Fibroblast of skin of right quadriceps (primary cell): ENCODE measurements at regions not wholly inside any gene's neighbourhood (a gene's known extent, or its start where the extent isn't known, plus 50 kb on each side); places are given as distances from the start of the nearest gene placed in this dataset.

Source experiments
- DNase-seq: peaks from one replicate; pipeline ENCODE4 v3.0.0-alpha.2; 2013

GRCh38 chr4:145345401-145345800 lies 136.3 kb upstream of the SMAD1 start:
- peak; percentile 46 for DNase-seq

- DNase-seq, result no peak
These were observed 140.3 kb upstream of the SMAD1 start for GRCh38 chr4:145341381-145341780.

- no peak for DNase-seq
These were observed 141.5 kb upstream of the SMAD1 start for GRCh38 chr4:145340071-145340675.

- DNase-seq, result no peak
These were observed 142.5 kb upstream of the SMAD1 start for GRCh38 chr4:145339075-145339725.

GRCh38 chr4:145338568-145338967 lies 143.1 kb upstream of the SMAD1 start:
- no peak for DNase-seq

- DNase-seq, result no peak
These were observed 144.3 kb upstream of the SMAD1 start for GRCh38 chr4:145337391-145337790.

- no peak for DNase-seq
These were observed 147.9 kb upstream of the SMAD1 start for GRCh38 chr4:145333786-145334185.

- no peak for DNase-seq
These were observed 146.1 kb upstream of the OTUD4 start for GRCh38 chr4:145326491-145326890.

- no peak for DNase-seq
These were observed 143.8 kb upstream of the OTUD4 start for GRCh38 chr4:145324161-145324560.

GRCh38 chr4:145320294-145320693 lies 139.9 kb upstream of the OTUD4 start:
- DNase-seq, result peak; percentile 69

- no peak for DNase-seq
These were observed 139.4 kb upstream of the OTUD4 start for GRCh38 chr4:145319751-145320150.

GRCh38 chr4:145316897-145317574 lies 136.6 kb upstream of the OTUD4 start:
- DNase-seq, result peak; percentile 60

- DNase-seq, result peak; percentile 94
These were observed 135.4 kb upstream of the OTUD4 start for GRCh38 chr4:145315811-145316225.

- DNase-seq, result no peak
These were observed 128.2 kb upstream of the OTUD4 start for GRCh38 chr4:145308598-145308997.

GRCh38 chr4:145307763-145308430 lies 127.5 kb upstream of the OTUD4 start:
- DNase-seq, result no peak

GRCh38 chr4:145307120-145307519 lies 126.7 kb upstream of the OTUD4 start:
- DNase-seq, result no peak

GRCh38 chr4:145302725-145303124 lies 122.3 kb upstream of the OTUD4 start:
- DNase-seq, result no peak

- DNase-seq, result peak; percentile 56
These were observed 121.1 kb upstream of the OTUD4 start for GRCh38 chr4:145301386-145302080.

GRCh38 chr4:145299380-145300076 lies 119.1 kb upstream of the OTUD4 start:
- DNase-seq, result peak; percentile 96

- no peak for DNase-seq
These were observed 118.5 kb upstream of the OTUD4 start for GRCh38 chr4:145298885-145299284.

GRCh38 chr4:145297556-145297955 lies 117.2 kb upstream of the OTUD4 start:
- no peak for DNase-seq

- no peak for DNase-seq
These were observed 115.2 kb upstream of the OTUD4 start for GRCh38 chr4:145295547-145295946.
